SIG-M5 (cell line): ENCODE measurements at regions not wholly inside any gene's neighbourhood (a gene's known extent, or its start where the extent isn't known, plus 50 kb on each side); places are given as distances from the start of the nearest gene placed in this dataset.

ENCODE experiments used
- DNase-seq: peaks from one replicate; lab custom pipeline; 2025; lab: John Stamatoyannopoulos, UW

DNA sequence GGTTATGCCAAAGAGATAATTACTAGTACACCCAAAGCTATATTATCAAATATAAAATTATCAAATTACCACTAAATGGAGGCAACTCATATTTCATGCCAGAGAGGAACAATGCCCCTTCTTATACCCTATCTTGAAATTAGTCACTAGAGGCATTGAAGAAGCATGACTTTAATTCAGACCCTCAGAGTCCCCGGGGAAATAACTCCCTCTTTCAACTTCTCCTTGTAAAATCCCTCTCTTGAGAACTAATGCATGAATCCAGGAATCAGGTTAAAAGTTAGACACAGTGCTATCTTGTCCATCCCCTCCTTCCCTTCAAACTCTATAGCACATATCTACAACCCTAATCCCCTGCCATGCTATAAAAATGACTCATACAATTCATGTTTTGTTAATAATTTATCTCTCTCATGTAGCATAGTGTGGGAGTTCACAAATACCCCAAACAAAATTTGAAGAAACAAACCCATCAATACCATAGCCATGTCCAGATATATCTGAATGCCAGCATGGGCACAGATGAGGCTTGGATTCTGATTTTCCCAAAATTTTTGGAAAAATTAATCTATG, 665.4 kb downstream of the KCNA4 start:
- DNase-seq: no peak

- DNase-seq: no peak
Measured at GRCh38 chr11:29343465-29344333, 673.1 kb downstream of the KCNA4 start.

- DNase-seq: no peak
Measured at GRCh38 chr11:29336727-29337575, 679.9 kb downstream of the KCNA4 start.

- DNase-seq: no peak
Measured at GRCh38 chr11:29334776-29335130, 682.1 kb downstream of the KCNA4 start.

DNA sequence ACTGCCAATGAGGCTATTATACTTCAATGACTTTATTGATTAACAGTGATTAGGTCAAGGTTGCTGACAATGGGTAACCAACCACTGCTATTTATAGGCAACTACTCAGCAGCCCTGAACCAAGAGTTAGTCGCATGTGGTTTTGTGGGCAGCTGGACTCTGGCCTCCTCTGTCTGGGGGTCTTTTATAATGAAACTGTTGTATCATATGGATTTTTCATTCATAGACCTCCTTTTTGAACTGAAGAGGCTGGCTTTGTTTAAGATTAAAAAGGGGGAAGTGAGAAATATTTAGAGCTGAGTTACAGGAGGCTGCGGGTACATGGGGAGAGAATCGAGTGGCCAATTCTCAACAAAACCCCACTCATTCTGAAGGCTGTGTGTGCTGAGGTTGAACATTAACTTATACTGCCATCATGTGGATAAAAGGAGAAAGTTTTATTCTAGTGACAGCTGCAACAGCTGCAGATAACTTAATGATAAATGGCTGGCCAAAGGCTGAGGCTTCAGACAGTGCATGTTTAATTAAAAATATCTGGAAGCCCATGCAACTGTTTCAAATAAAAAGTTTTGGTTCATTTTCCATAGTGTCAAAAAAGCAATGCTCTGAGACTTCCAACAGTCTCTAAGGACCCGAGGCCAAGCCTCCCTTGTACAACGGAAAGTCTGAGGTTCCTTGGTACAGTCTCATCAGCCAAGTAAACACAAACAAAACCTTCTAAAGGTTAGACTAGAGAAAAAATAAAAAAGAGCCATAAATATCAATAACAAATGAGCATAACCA, 682.6 kb downstream of the KCNA4 start:
- no peak for DNase-seq

GRCh38 chr11:29331451-29332010, 685.3 kb downstream of the KCNA4 start:
- no peak for DNase-seq

GRCh38 chr11:29328961-29329441, 687.8 kb downstream of the KCNA4 start:
- DNase-seq: no peak

GRCh38 chr11:29327891-29328290, 688.9 kb downstream of the KCNA4 start:
- no peak for DNase-seq

DNA sequence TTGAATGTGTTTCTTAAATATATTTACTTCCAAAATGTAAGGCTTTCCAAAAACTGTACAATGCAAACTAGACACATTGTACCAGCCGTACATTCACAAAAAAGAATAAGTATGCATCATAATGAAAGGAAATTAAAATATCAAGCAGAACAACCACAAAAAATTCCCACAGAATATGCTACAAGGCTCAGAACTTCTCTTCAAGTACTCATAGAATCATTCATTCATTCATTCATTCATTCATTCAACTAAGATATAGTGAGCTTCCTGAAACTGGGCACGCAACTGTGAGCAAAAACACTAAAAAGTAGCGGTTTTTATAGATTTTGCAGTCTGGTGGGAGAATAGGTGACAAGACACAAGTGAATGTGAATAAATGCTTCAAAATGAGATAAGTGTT, 690.1 kb downstream of the KCNA4 start:
- DNase-seq: no peak

DNA sequence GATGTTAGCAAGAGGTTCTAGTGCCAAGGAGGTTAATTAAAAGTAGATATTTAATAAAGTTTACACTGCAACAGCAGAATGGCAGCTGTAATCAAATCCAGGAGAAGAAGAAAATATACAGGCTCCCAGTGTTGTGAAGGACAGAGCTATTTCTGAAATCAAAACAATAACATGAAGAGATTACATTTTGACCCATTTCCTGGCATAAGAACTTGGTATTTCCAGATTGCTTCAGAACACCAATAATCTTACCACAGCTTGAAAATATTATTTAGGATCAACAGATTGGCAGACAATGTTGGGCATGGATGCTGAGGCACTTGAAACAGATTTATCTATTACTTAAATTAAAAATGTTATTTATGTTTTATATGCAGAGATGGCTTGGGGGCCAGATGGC, 692.5 kb downstream of the KCNA4 start:
- no peak for DNase-seq

- DNase-seq: no peak
Measured at GRCh38 chr11:29321293-29322132, 695.3 kb downstream of the KCNA4 start.

DNA sequence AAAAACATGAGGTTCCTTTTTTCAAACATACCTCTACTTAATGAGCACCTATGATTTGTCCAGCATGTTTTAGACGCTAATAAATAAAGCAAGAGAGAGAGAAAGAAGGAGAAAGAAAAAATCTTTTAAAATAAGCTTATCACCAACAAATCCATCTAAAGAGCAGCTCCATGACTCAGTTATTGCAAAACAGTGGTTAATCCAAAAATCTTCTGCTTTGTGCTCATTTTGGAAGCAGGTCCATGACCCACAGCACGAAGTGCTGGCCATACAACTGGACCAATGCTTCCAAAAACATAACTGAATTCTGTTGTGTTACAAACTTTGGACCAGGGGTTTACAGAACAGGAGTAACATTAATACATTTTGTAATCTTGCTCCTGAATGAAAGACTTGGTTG, 696.6 kb downstream of the KCNA4 start:
- DNase-seq: no peak

- no peak for DNase-seq
Measured at GRCh38 chr11:29319210-29319609, 697.6 kb downstream of the KCNA4 start.

DNA sequence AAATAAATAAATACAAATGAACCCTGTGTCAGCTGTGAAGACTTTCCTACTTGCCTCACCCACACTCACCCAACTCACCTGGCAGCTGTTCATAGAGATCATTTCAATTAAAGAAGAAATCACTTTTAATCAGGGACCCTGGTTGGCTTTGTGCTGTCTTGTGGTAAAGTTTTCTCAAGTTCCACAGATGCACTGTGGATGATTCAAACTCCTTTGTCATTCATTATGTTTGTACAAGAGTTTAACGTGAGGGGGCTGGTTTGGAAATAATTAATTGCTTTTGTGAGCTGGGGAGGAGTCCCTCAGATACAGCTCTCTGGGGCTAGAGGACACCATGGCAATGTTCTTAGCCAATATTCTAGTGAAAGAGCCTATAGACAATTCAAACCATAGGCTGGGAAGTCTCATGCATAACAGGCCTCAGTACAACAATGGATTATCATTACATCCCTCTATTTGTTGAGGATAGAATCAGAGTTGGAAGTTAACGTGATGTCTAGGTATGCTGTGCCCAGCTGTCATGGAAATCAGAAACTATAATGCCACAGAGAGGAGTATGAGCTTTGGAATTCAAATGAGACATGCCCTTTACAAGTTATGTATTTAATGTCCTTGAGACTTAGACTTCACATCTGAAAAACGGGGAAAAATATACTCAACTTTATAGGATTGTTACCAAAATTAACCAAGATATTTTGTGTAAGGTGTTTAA, 698.5 kb downstream of the KCNA4 start:
- DNase-seq: no peak

DNA sequence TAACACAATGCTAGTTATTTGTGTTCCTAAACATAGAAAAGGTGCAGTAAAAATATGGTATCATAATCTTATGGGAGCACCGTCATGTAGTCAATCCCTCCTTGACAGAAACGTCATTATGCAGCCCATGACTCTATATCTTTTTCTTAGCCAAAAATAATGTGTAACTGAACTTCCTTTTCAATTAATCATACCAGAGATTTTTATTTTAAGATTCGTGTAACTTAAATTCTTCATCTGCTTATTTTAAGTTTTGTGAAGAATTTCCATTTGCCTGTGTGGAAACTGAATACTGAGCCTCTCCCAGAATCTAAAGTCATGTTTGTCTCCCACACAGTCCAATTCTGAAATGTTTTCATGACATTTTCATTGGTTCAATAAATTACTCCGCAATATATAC, 699.1 kb downstream of the KCNA4 start:
- DNase-seq: no peak

DNA sequence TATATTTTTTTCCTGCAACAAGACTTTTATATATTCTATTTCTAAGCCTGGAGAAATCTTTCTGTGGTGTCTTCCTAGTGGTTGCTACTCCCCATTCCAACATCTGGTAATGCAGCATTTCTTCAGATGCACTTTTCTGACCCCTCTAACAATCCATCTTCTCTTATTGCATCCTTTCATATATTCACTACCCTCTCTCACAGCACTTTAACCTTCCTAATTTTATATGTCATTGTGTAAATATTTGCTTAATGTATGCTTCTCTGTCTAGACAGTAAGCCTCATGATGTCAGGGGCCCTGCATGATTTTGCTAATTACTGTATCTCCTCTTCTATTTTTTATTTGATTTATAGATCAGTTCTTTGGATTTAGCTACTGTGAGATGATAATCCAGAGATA, 701.6 kb downstream of the KCNA4 start:
- DNase-seq: no peak

GRCh38 chr11:29314211-29314610, 702.6 kb downstream of the KCNA4 start:
- no peak for DNase-seq

DNA sequence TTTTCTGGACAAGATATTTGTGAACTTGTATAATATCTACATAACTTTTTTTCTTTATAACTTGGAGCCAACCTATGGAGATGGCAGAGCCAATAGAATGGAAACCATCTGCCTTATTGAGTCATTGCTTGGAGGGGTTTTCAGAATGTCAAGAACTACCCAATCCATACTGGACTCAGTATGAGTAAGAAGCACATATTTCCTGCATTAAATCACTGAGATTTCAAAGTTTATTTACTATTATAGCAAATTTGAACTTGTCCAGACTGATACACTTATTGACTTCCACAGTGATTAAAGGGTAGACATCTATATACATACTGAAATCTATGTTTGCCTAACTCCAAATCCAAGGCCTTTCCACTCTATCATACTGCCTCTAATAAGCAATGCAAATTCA, 704.0 kb downstream of the KCNA4 start:
- no peak for DNase-seq

DNA sequence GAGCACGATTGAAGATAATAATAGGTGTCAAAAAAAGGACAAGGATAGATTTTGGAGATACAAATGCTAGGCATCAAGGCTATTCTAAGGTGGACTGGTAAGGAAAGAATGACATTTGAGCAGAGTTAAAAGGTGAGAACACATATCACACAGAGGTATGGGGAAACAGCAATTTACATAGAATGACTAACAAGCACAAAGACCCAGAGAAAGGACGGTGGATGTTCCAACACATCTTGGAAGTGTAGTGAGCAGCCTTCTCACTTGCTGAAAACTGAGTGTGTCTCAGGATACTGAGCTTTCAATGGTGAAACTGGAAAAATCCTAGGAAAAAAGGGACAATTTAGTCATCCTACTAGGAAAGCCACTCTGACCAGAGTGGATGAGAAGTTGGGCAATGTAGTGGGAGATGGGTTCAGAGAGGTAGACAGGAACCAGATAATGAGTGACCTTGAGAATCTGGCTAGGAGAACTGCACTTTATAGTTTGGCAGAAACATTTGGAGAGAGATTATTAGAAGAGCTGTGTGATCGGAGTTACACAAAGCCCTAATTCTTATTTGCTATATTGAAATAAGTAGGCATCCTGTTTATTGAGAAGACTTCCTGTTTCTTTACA, 706.0 kb downstream of the KCNA4 start:
- no peak for DNase-seq

DNA sequence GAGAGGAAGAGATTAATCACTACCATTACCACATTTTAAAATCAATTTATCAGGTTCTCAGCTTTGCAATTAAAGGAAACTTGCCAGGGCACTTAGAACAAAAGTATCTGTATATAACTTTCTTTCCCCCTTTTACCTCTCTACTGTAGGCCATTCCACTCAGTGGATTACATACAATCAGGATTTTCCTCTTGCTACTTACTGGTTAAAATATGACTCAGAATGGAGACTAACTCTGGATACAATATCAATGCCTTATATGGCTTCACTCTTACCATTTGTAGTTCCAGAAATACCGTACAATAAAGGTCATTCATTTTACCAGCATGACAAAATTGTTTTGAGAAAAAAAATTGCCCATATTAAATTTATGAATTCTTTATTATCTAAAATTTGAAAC, 706.8 kb downstream of the KCNA4 start:
- no peak for DNase-seq
